OCI-LY3 (cell line): ENCODE measurements at regions not wholly inside any gene's neighbourhood (a gene's known extent, or its start where the extent isn't known, plus 50 kb on each side); places are given as distances from the start of the nearest gene placed in this dataset.

Experiments used
- H2AFZ ChIP-seq: fragments of 200-600, 300-600 bp; shearing (Covaris generic); 2 replicates; pipeline ENCODE4 v1.6.0; 2014; ENCODE audit warnings: antibody characterized with exemption, low read depth, low read length
- H3K27ac ChIP-seq: fragments of 200-600, 300-600 bp; sonication (generic); 2 replicates; pipeline ENCODE4 v1.5.1; 2014; ENCODE audit warnings: mild to moderate bottlenecking, low read length, moderate library complexity, mixed read lengths
- H3K27me3 ChIP-seq: fragments of 200-600, 300-600 bp; sonication (generic); 2 replicates; pipeline ENCODE4 v1.6.1; 2014; ENCODE audit warnings: low read depth, low read length, mixed read lengths
- H3K36me3 ChIP-seq: fragments of 200-600, 300-600 bp; sonication (generic); replicated peaks from 2 replicates; pipeline ENCODE3; 2014; ENCODE audit warnings: low read depth, low read length, mixed read lengths
- H3K4me1 ChIP-seq: fragments of 300-600, 200-600 bp; sonication (generic); 2 replicates; pipeline ENCODE4 v1.6.1; 2014; ENCODE audit warnings: low read length, mixed read lengths
- H3K4me2 ChIP-seq: fragments of 200-600, 300-600 bp; sonication (generic); 2 replicates; pipeline ENCODE4 v1.6.1; 2014; ENCODE audit warnings: low read length, mixed read lengths
- H3K4me3 ChIP-seq: fragments of 300-600, 200-600 bp; sonication (generic); 2 replicates; pipeline ENCODE4 v1.5.1; 2014; ENCODE audit warnings: antibody characterized with exemption, mild to moderate bottlenecking, low read length, moderate library complexity
- H3K79me2 ChIP-seq: fragments of 300-600, 200-600 bp; shearing (Covaris generic); 2 replicates; pipeline ENCODE4 v1.6.1; 2014; ENCODE audit warnings: mild to moderate bottlenecking, low read length, mixed read lengths
- H3K9ac ChIP-seq: fragments of 300-600, 200-600 bp; shearing (Covaris generic); 2 replicates; pipeline ENCODE4 v1.6.0; 2014; ENCODE audit warnings: mild to moderate bottlenecking, low read length, moderate library complexity
- H3K9me3 ChIP-seq: fragments of 200-600, 300-600 bp; shearing (Covaris generic); 2 replicates; pipeline ENCODE4 v1.6.1; 2014; ENCODE audit warnings: low read length, mixed read lengths; ENCODE audit not compliant: insufficient read depth
- H4K20me1 ChIP-seq: fragments of 200-600, 300-600 bp; sonication (generic); 2 replicates; pipeline ENCODE4 v1.6.1; 2016; ENCODE audit warnings: low read length, mixed read lengths; ENCODE audit not compliant: insufficient read depth
- CTCF ChIP-seq: fragments of 200-600, 300-600 bp; sonication (generic); IDR thresholded peaks from 2 replicates; pipeline ENCODE4 v1.5.1; 2014; ENCODE audit warnings: antibody characterized with exemption, low read length, low read depth
- EZH2phosphoT487 ChIP-seq: fragments of 200-600 bp; shearing (Covaris generic); IDR thresholded peaks from 2 replicates; pipeline ENCODE4 v1.6.1; 2018; ENCODE audit warnings: antibody characterized with exemption, mixed run types, low read depth

- TF ChIP-seq EZH2phosphoT487 (no peak), CTCF (no peak)
- H3K27ac ChIP-seq: no peak overlapping the region
- no peak overlapping the region for H2AFZ ChIP-seq
- no peaks in the 10 kb centered on the region for H4K20me1 ChIP-seq
- no peaks in the 10 kb centered on the region for H3K36me3 ChIP-seq
- no peak overlapping the region for H3K4me2 ChIP-seq
- no peaks in the 10 kb centered on the region for H3K9me3 ChIP-seq
- no peaks in the 10 kb centered on the region for H3K27me3 ChIP-seq
- H3K4me1 ChIP-seq: no peaks in the 10 kb centered on the region
- no peaks in the 10 kb centered on the region for H3K79me2 ChIP-seq
- H3K9ac ChIP-seq: no peak overlapping the region
- no peak overlapping the region for H3K4me3 ChIP-seq
Measured at GRCh38 chr2:239626961-239627592, 226.3 kb upstream of the HDAC4 start.

- H3K9ac ChIP-seq: no peak overlapping the region
- H3K4me1 ChIP-seq: no peaks in the 10 kb centered on the region
- no peaks in the 10 kb centered on the region for H3K36me3 ChIP-seq
- no peak overlapping the region for H3K4me3 ChIP-seq
- no peak overlapping the region for H2AFZ ChIP-seq
- H3K27me3 ChIP-seq: no peaks in the 10 kb centered on the region
- TF ChIP-seq CTCF: no peak
- no peak for TF ChIP-seq EZH2phosphoT487
- H3K9me3 ChIP-seq: no peaks in the 10 kb centered on the region
- no peak overlapping the region for H3K4me2 ChIP-seq
- H3K79me2 ChIP-seq: no peaks in the 10 kb centered on the region
- no peak overlapping the region for H3K27ac ChIP-seq
- no peaks in the 10 kb centered on the region for H4K20me1 ChIP-seq
Measured at GRCh38 chr2:239625971-239626734, 225.3 kb upstream of the HDAC4 start.

- no peak for TF ChIP-seq EZH2phosphoT487
- TF ChIP-seq CTCF: no peak
- no peaks in the 10 kb centered on the region for H3K4me1 ChIP-seq
- H3K9ac ChIP-seq: no peak overlapping the region
- H3K27ac ChIP-seq: no peak overlapping the region
- H3K9me3 ChIP-seq: no peaks in the 10 kb centered on the region
- H3K4me2 ChIP-seq: no peak overlapping the region
- no peaks in the 10 kb centered on the region for H3K27me3 ChIP-seq
- H3K79me2 ChIP-seq: no peaks in the 10 kb centered on the region
- no peaks in the 10 kb centered on the region for H3K36me3 ChIP-seq
- H4K20me1 ChIP-seq: no peaks in the 10 kb centered on the region
- no peak overlapping the region for H3K4me3 ChIP-seq
- no peak overlapping the region for H2AFZ ChIP-seq
Measured at GRCh38 chr2:239625156-239625845, 224.5 kb upstream of the HDAC4 start.

GRCh38 chr2:239621611-239622010 is 220.8 kb upstream of the HDAC4 start:
- Histone ChIP-seq H3K4me2 (no peak overlapping the region), H3K9ac (no peak overlapping the region), H3K79me2 (no peaks in the 10 kb centered on the region), H2AFZ (no peak overlapping the region), H3K36me3 (no peaks in the 10 kb centered on the region), H3K27me3 (no peaks in the 10 kb centered on the region), H3K4me1 (no peaks in the 10 kb centered on the region), H3K27ac (no peak overlapping the region), H3K4me3 (no peak overlapping the region), H3K9me3 (no peaks in the 10 kb centered on the region), H4K20me1 (no peaks in the 10 kb centered on the region)
- TF ChIP-seq EZH2phosphoT487 (no peak), CTCF (no peak)
